Inferior parietal cortex (tissue), 1 donor: ENCODE measurements at regions not wholly inside any gene's neighbourhood (a gene's known extent, or its start where the extent isn't known, plus 50 kb on each side); places are given as distances from the start of the nearest gene placed in this dataset.
"Not testable (repeated sequence)": the region's sequence is repeated elsewhere in the genome, so short reads cannot be mapped to it uniquely, and the experiment has no call there.

Experiments used
- DNase-seq: peaks from one replicate; pipeline ENCODE4 v3.0.0-alpha.2; 2016; ENCODE audit errors: extremely low spot score

DNA sequence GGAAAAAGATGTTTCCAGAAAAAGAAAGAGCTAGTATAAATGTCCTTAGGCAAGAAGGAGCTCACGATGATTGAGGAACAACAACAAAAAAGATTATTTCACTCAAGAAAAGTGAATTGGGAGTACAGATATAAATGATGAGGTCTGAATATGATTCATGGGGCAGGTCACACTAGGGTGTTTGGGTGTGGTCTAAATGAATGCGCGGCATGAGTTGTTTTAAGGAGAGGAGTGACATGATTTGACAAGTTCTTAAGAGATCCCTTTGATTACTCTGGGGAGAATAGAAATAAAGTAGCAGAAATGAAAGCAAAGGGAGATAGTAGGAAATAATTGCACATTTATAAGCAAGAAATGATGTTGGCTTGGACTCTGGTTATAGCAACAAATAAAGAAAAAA lies 59.3 kb downstream of the NUTM2D start:
- not testable (repeated sequence) for DNase-seq

DNA sequence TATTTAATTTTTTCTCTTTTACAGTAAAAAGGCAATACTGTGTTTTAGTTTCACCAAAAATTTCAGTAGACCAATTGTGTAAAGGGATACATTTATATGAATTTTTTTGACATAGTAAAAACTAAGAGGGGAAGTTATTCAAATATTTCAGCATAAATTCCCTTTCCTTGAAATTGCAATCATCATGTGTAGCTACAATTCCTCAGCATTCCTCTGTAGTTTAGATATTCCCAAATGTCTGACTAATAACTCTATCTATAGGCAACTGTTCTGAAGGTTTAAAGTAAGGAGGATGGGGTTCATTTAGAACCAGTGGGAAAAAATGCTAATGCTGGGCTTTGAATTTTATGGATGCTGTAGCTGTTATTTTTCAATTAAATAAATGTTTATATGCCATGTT lies 65.1 kb downstream of the NUTM2D start:
- DNase-seq = not testable (repeated sequence)

- not testable (repeated sequence) for DNase-seq
Observed at GRCh38 chr10:87424697-87425373, 67.3 kb downstream of the NUTM2D start.

GRCh38 chr10:87433836-87434235 lies 70.9 kb upstream of the MINPP1 start:
- DNase-seq = not testable (repeated sequence)

- not testable (repeated sequence) for DNase-seq
Observed at GRCh38 chr10:87435295-87435826, 69.3 kb upstream of the MINPP1 start.

- not testable (repeated sequence) for DNase-seq
Observed at GRCh38 chr10:87436104-87436503, 68.6 kb upstream of the MINPP1 start.

DNA sequence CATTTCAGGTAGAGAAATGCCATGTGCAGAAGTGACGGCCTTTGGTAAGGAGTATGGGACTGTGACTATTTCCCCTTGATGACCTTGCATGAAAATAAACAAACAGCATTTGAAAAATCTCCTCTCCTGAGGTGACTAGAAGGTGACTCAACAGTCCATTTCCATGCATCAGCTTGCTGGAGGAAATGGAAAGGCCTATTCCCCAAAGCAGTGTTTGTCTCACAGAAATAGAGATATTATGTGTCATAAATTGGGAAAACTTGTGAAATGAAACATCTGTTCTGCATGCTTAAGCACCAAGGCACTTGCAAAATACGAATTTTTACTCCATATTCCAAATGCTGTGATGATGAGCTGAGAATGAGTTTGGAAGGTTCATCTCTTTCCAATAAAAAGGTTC lies 67.2 kb upstream of the MINPP1 start:
- peak; percentile 9 for DNase-seq
